HepG2 (cell line): ENCODE measurements at regions not wholly inside any gene's neighbourhood (a gene's known extent, or its start where the extent isn't known, plus 50 kb on each side); places are given as distances from the start of the nearest gene placed in this dataset.

ENCODE experiments used
- ATAC-seq: fragments of 200-7000 bp; cut with Tn5 transposase; 3 replicates; pipeline ENCODE4 v1.9.1; 2020; ENCODE audit warnings: mild to moderate bottlenecking, moderate library complexity
- BruUV-seq: library from RNA; stranded (reverse); fragments of 400-500 nt; replicated peaks from 2 replicates; lab custom pipeline; 2021; lab: Mats Ljungman, UMichigan
- CTCF ChIA-PET: fragments of 300-600 bp; formaldehyde crosslinking; extraction: SDS; loops from one replicate; lab custom pipeline; 2021; ENCODE audit warnings: low total read pairs, inconsistent platforms, low intra/inter-chr PET ratio; lab: Yijun Ruan, JAX
- POLR2A ChIA-PET: fragments of 350-600 bp; sonication (Branson Sonifier 250); formaldehyde crosslinking; loops from one replicate; lab custom pipeline; 2020; ENCODE audit warnings: antibody characterized with exemption, inconsistent platforms; lab: Yijun Ruan, JAX
- DNase-seq: peaks from one replicate; pipeline ENCODE4 v3.0.0-alpha.2; 2015; ENCODE audit warnings: low spot score
- FAIRE-seq: peaks from 3 replicates; lab custom pipeline; 2011; peaks lifted over from hg19 to GRCh38; lab: Jason Lieb, UNC
- H2AFZ ChIP-seq: one replicate; pipeline ENCODE4 v1.6.1; 2011; ENCODE audit warnings: low read length, inconsistent platforms
- H3K27ac ChIP-seq: fragments of 300-600 bp; 3 replicates; pipeline ENCODE4 v1.8.0; 2011; ENCODE audit warnings: mixed run types, mild to moderate bottlenecking, mixed read lengths, low read length, inconsistent platforms; ENCODE audit not compliant: insufficient read depth; ENCODE audit errors: extremely low read length
- H3K27me3 ChIP-seq, 2 experiments: fragments of 200-600 bp in 1 of 2; 2 replicates in 1 of 2; 3 replicates in 1 of 2; pipeline versions ENCODE4 v1.6.0 to v1.8.0; 2011; ENCODE audit warnings: low read length in 2 of 2, mild to moderate bottlenecking in 2 of 2, moderate library complexity in 2 of 2, inconsistent platforms in 1 of 2; ENCODE audit not compliant: insufficient read depth in 2 of 2, control insufficient read depth in 1 of 2
- H3K36me3 ChIP-seq, 2 experiments: fragments of 200-600 bp in 1 of 2; replicated peaks in 1 of 2; 2 replicates in 1 of 2; 3 replicates in 1 of 2; pipeline versions ENCODE4 v1.5.1 to v1.8.0; 2011; ENCODE audit warnings: low read length in 2 of 2, inconsistent platforms in 1 of 2; ENCODE audit not compliant: insufficient read depth in 2 of 2, control insufficient read depth in 1 of 2
- H3K4me1 ChIP-seq: 2 replicates; pipeline ENCODE4 v1.5.1; 2012; ENCODE audit warnings: low read length, inconsistent platforms; ENCODE audit not compliant: insufficient read depth
- H3K4me2 ChIP-seq: 2 replicates; pipeline ENCODE4 v1.6.0; 2011; ENCODE audit warnings: low read depth, low read length, inconsistent platforms
- H3K4me3 ChIP-seq, 3 experiments: fragments of 200-600 bp in 1 of 3; sonication (generic), shearing (Covaris generic) in 1 of 3; replicated peaks in 1 of 3; 2 replicates each; pipeline ENCODE4 v1.5.1; 2011 to 2016; ENCODE audit warnings: low read length in 3 of 3, inconsistent platforms in 2 of 3, low read depth in 2 of 3, mild to moderate bottlenecking in 2 of 3, control low read depth in 1 of 3, mixed read lengths in 1 of 3; ENCODE audit not compliant: insufficient read depth in 1 of 3
- H3K79me2 ChIP-seq: one replicate; pipeline ENCODE4 v1.6.1; 2011; ENCODE audit warnings: low read length, inconsistent platforms; ENCODE audit not compliant: insufficient read depth
- H3K9ac ChIP-seq: 2 replicates; pipeline ENCODE4 v1.6.0; 2011; ENCODE audit warnings: mild to moderate bottlenecking, low read depth, low read length, inconsistent platforms; ENCODE audit not compliant: insufficient read depth
- H3K9me3 ChIP-seq: 2 replicates; pipeline ENCODE4 v1.5.1; 2012; ENCODE audit warnings: mild to moderate bottlenecking, low read length
- H4K20me1 ChIP-seq: 2 replicates; pipeline ENCODE4 v1.6.0; 2011; ENCODE audit warnings: inconsistent platforms, mild to moderate bottlenecking, low read length, moderate library complexity; ENCODE audit not compliant: insufficient read depth
- ATM ChIP-seq: fragments of 450-650 bp; IDR thresholded peaks from 2 replicates; pipeline ENCODE4 v1.7.1; 2017; ENCODE audit warnings: mild to moderate bottlenecking, borderline replicate concordance
- KLF13 ChIP-seq: sonication (generic); formaldehyde crosslinking; IDR thresholded peaks from 2 replicates; pipeline ENCODE4 v1.4.0; 2020; ENCODE audit warnings: mild to moderate bottlenecking, missing genetic modification reagents
- MTA1 ChIP-seq: sonication (generic); formaldehyde crosslinking; IDR thresholded peaks from 2 replicates; pipeline ENCODE4 v1.4.0; 2020; ENCODE audit warnings: missing genetic modification reagents, mild to moderate bottlenecking, borderline replicate concordance
- NR2F1 ChIP-seq, 2 experiments: fragments of 450-650 bp in 1 of 2; formaldehyde crosslinking in 1 of 2; IDR thresholded peaks; 2 replicates each; pipeline versions ENCODE4 v1.5.0 to v1.6.1; 2016 to 2020; ENCODE audit warnings: mild to moderate bottlenecking in 1 of 2, missing compliant biosample characterization in 1 of 2, missing genetic modification reagents in 1 of 2, moderate library complexity in 1 of 2
- RARA ChIP-seq: IDR thresholded peaks from 2 replicates; pipeline ENCODE4 v1.6.1; 2016; ENCODE audit warnings: missing genetic modification reagents, missing compliant biosample characterization
- RBFOX2 ChIP-seq: fragments of 200-400 bp; formaldehyde crosslinking; IDR thresholded peaks from 2 replicates; pipeline ENCODE4 v1.6.1; 2017; ENCODE audit warnings: low read depth, mild to moderate bottlenecking, low read length
- TAF1 ChIP-seq: sonication (generic); formaldehyde crosslinking; IDR thresholded peaks from 2 replicates; pipeline ENCODE4 v1.4.0; 2020; ENCODE audit warnings: missing genetic modification reagents
- YEATS4 ChIP-seq: sonication (generic); formaldehyde crosslinking; IDR thresholded peaks from 2 replicates; pipeline ENCODE4 v1.4.0; 2020; ENCODE audit warnings: missing genetic modification reagents, borderline replicate concordance
- ZFP37 ChIP-seq: sonication (generic); formaldehyde crosslinking; IDR thresholded peaks from 2 replicates; pipeline ENCODE4 v1.4.0; 2020; ENCODE audit warnings: missing genetic modification reagents, borderline replicate concordance
- ZNF225 ChIP-seq: sonication (generic); formaldehyde crosslinking; IDR thresholded peaks from 2 replicates; pipeline ENCODE4 v1.4.0; 2020; ENCODE audit warnings: mild to moderate bottlenecking, missing genetic modification reagents
- ZNF547 ChIP-seq: sonication (generic); formaldehyde crosslinking; IDR thresholded peaks from 2 replicates; pipeline ENCODE4 v1.5.1; 2020; ENCODE audit warnings: mild to moderate bottlenecking, missing genetic modification reagents
- WGBS: methylation state at CpG from one replicate; pipeline ENCODE4 v1.1.6; 2017; ENCODE audit warnings: low lambda C conversion rate; 5-methylcytosine and 5-hydroxymethylcytosine counted together
- in situ Hi-C: cut with HindIII; loops from 2 replicates; pipeline ENCODE4 v1.10.0; 2017; ENCODE audit warnings: low pct_unique_long_range_greater_than_20kb; ENCODE audit not compliant: extremely low pct_ligation_motif_present
- intact Hi-C: fragments of 100-400 bp; cut with micrococcal nuclease; formaldehyde crosslinking; loops from one replicate; pipeline ENCODE4 v1.10.0; 2022; ENCODE audit not compliant: unreplicated experiment
- TF ChIP-seq, protein P1 (sequence below): IDR thresholded peaks from 2 replicates; pipeline ENCODE4 v1.6.1; 2016
- TF ChIP-seq, protein P2 (sequence below): sonication (generic); formaldehyde crosslinking; IDR thresholded peaks from 2 replicates; pipeline ENCODE4 v1.4.0; 2020; ENCODE audit warnings: missing genetic modification reagents, mild to moderate bottlenecking, borderline replicate concordance
- TF ChIP-seq, protein P3 (sequence below): sonication (generic); formaldehyde crosslinking; IDR thresholded peaks from 2 replicates; pipeline ENCODE4 v1.5.0; 2020; ENCODE audit warnings: missing genetic modification reagents, mild to moderate bottlenecking, borderline replicate concordance
- TF ChIP-seq, protein P4 (sequence below): IDR thresholded peaks from 2 replicates; pipeline ENCODE4 v1.6.1; 2016; ENCODE audit warnings: control low read depth

GRCh38 chr1:114236517-114236916 lies 82.8 kb upstream of the SYT6 start:
- ChIA-PET CTCF (no interaction called here), POLR2A (no interaction called here)
- Histone ChIP-seq H4K20me1 (no peaks in the 10 kb centered on the region), H3K4me2 (no peak overlapping the region), H3K27ac (no peak overlapping the region), H3K27me3 (no peaks in the 10 kb centered on the region; a peak in 1 of 5 replicates), H3K9me3 (no peaks in the 10 kb centered on the region), H3K4me1 (no peaks in the 10 kb centered on the region), H3K36me3 (no peaks in the 10 kb centered on the region), H3K79me2 (no peaks in the 10 kb centered on the region), H2AFZ (no peak overlapping the region), H3K9ac (no peak overlapping the region), H3K4me3 (no peak overlapping the region)
- in situ Hi-C loops (no loop called here), intact Hi-C loops (no loop called here)
- TF ChIP-seq ZFP37 = no peak
- TF ChIP-seq, protein P1, sequence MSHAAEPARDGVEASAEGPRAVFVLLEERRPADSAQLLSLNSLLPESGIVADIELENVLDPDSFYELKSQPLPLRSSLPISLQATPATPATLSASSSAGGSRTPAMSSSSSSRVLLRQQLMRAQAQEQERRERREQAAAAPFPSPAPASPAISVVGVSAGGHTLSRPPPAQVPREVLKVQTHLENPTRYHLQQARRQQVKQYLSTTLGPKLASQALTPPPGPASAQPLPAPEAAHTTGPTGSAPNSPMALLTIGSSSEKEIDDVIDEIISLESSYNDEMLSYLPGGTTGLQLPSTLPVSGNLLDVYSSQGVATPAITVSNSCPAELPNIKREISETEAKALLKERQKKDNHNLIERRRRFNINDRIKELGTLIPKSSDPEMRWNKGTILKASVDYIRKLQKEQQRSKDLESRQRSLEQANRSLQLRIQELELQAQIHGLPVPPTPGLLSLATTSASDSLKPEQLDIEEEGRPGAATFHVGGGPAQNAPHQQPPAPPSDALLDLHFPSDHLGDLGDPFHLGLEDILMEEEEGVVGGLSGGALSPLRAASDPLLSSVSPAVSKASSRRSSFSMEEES = no peak
- no peak for TF ChIP-seq ZNF225 (CRISPR knock-in tag)
- no peak for TF ChIP-seq ZNF547 (CRISPR knock-in tag)
- no peak for TF ChIP-seq RARA (CRISPR knock-in tag)
- TF ChIP-seq, protein P2, sequence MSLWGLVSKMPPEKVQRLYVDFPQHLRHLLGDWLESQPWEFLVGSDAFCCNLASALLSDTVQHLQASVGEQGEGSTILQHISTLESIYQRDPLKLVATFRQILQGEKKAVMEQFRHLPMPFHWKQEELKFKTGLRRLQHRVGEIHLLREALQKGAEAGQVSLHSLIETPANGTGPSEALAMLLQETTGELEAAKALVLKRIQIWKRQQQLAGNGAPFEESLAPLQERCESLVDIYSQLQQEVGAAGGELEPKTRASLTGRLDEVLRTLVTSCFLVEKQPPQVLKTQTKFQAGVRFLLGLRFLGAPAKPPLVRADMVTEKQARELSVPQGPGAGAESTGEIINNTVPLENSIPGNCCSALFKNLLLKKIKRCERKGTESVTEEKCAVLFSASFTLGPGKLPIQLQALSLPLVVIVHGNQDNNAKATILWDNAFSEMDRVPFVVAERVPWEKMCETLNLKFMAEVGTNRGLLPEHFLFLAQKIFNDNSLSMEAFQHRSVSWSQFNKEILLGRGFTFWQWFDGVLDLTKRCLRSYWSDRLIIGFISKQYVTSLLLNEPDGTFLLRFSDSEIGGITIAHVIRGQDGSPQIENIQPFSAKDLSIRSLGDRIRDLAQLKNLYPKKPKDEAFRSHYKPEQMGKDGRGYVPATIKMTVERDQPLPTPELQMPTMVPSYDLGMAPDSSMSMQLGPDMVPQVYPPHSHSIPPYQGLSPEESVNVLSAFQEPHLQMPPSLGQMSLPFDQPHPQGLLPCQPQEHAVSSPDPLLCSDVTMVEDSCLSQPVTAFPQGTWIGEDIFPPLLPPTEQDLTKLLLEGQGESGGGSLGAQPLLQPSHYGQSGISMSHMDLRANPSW (CRISPR knock-in tag) = no peak
- TF ChIP-seq, protein P3, sequence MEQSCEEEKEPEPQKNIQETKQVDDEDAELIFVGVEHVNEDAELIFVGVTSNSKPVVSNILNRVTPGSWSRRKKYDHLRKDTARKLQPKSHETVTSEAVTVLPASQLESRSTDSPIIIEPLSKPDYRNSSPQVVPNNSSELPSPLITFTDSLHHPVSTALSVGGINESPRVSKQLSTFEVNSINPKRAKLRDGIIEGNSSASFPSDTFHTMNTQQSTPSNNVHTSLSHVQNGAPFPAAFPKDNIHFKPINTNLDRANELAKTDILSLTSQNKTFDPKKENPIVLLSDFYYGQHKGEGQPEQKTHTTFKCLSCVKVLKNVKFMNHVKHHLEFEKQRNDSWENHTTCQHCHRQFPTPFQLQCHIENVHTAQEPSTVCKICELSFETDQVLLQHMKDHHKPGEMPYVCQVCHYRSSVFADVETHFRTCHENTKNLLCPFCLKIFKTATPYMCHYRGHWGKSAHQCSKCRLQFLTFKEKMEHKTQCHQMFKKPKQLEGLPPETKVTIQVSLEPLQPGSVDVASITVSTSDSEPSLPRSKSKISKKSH (CRISPR knock-in tag) = no peak
- TF ChIP-seq RBFOX2 = no peak
- no peak for TF ChIP-seq YEATS4 (CRISPR knock-in tag)
- no peak for TF ChIP-seq NR2F1 (CRISPR knock-in tag; IDR thresholded peaks at IDR 0.05)
- TF ChIP-seq MTA1 = no peak
- no peak for TF ChIP-seq ATM
- TF ChIP-seq, protein P4, sequence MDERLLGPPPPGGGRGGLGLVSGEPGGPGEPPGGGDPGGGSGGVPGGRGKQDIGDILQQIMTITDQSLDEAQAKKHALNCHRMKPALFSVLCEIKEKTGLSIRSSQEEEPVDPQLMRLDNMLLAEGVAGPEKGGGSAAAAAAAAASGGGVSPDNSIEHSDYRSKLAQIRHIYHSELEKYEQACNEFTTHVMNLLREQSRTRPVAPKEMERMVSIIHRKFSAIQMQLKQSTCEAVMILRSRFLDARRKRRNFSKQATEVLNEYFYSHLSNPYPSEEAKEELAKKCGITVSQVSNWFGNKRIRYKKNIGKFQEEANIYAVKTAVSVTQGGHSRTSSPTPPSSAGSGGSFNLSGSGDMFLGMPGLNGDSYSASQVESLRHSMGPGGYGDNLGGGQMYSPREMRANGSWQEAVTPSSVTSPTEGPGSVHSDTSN = no peak
- no peak for TF ChIP-seq KLF13
- no peak for TF ChIP-seq TAF1 (CRISPR knock-in tag)
- ATAC-seq (no peak), FAIRE-seq (no peak), DNase-seq (no peak)
- no TSS peak for BruUV-seq
- 34% methylated on average over 7 of the region's 7 CpGs for WGBS
